ENCODE measurements at regions not wholly inside any gene's neighbourhood (a gene's known extent, or its start where the extent isn't known, plus 50 kb on each side); places are given as distances from the start of the nearest gene placed in this dataset.

DNA sequence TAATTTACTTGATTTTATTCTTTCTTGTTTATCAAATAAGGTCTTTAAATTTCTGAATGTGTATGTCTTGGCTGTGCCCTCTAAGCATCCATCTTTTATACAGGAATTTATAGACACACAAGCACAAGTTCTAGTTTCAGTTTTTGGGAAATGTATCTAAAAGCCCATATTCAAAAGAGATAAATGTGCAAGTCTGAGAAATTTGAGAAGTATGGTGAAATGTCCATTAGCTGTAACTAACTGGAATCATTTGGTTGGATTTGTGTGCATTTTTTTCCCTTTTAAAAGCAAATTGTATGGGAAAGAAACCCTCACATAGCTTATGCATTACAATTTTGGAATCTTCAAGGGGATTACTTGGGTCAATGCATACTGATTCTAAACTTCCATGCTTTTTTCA lies 532.0 kb downstream of the KLF5 start:
- TF ChIP-seq, protein P1, sequence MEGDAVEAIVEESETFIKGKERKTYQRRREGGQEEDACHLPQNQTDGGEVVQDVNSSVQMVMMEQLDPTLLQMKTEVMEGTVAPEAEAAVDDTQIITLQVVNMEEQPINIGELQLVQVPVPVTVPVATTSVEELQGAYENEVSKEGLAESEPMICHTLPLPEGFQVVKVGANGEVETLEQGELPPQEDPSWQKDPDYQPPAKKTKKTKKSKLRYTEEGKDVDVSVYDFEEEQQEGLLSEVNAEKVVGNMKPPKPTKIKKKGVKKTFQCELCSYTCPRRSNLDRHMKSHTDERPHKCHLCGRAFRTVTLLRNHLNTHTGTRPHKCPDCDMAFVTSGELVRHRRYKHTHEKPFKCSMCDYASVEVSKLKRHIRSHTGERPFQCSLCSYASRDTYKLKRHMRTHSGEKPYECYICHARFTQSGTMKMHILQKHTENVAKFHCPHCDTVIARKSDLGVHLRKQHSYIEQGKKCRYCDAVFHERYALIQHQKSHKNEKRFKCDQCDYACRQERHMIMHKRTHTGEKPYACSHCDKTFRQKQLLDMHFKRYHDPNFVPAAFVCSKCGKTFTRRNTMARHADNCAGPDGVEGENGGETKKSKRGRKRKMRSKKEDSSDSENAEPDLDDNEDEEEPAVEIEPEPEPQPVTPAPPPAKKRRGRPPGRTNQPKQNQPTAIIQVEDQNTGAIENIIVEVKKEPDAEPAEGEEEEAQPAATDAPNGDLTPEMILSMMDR (IDR thresholded peaks at IDR 0.05; ENCODE audit: poor library complexity) = no peak
- TF ChIP-seq EZH2 (IDR thresholded peaks at IDR 0.05; ENCODE audit: borderline replicate concordance) = no peak

All from hepatocyte (in vitro differentiated cells).